Body of pancreas (tissue), 4 donors: ENCODE measurements at regions not wholly inside any gene's neighbourhood (a gene's known extent, or its start where the extent isn't known, plus 50 kb on each side); places are given as distances from the start of the nearest gene placed in this dataset.

Source experiments
- ATAC-seq: fragments of 150-250 bp; one replicate; pipeline ENCODE4 v1.9.1; 2016
- DNase-seq, 4 donors: peaks; one replicate each; pipeline ENCODE4 v3.0.0-alpha.2; 2019
- H3K27ac ChIP-seq, 4 donors: fragments of 200-600 bp; sonication (generic); 1 replicate in 3 of 4; 2 replicates in 1 of 4; pipeline versions ENCODE4 v1.5.1 to v1.6.1; 2016 to 2019; ENCODE audit warnings: mild to moderate bottlenecking in 1 of 4, mixed read lengths in 1 of 4, moderate library complexity in 1 of 4
- H3K27me3 ChIP-seq, 2 donors: fragments of 200-600 bp; sonication (generic); one replicate each; pipeline ENCODE4 v1.6.0; 2016; ENCODE audit warnings: mild to moderate bottlenecking in 1 of 2
- H3K36me3 ChIP-seq, 2 donors: fragments of 200-600 bp; sonication (generic); replicated peaks in 1 of 2; 2 replicates each; pipeline ENCODE4 v1.5.1; 2016; ENCODE audit warnings: low read depth in 2 of 2; ENCODE audit not compliant: insufficient read depth in 1 of 2
- H3K4me1 ChIP-seq: fragments of 200-600 bp; sonication (generic); one replicate; pipeline ENCODE4 v1.6.0; 2016
- H3K4me3 ChIP-seq, 2 donors: fragments of 200-600 bp; sonication (generic); 1 replicate in 1 of 2; 2 replicates in 1 of 2; pipeline ENCODE4 v1.5.1; 2016 to 2019
- H3K9me3 ChIP-seq, 3 donors: fragments of 200-600 bp; sonication (generic); 1 replicate in 2 of 3; 2 replicates in 1 of 3; pipeline ENCODE4 v1.5.1; 2016
- POLR2A ChIP-seq, 3 donors: fragments of 450-650 bp; IDR thresholded peaks; one replicate each; pipeline ENCODE4 v1.6.1; 2016; ENCODE audit warnings: antibody characterized with exemption in 3 of 3, mild to moderate bottlenecking in 2 of 3
- WGBS, 2 donors: methylation state at CpG; one replicate each; pipeline ENCODE4 v1.1.5; 2017; 5-methylcytosine and 5-hydroxymethylcytosine counted together
- intact Hi-C: fragments of 100-400 bp; cut with DNase I; formaldehyde crosslinking; loops from one replicate; pipeline ENCODE4 v1.15.1; 2023
- TF ChIP-seq, protein P1 (sequence below), 7 experiments: fragments of 450-650 bp in 4 of 7; fragments of 200-600 bp in 3 of 7; sonication (generic) in 3 of 7; IDR thresholded peaks; one replicate each; pipeline ENCODE4 v1.5.1; 2016 to 2019; ENCODE audit warnings: antibody characterized with exemption in 7 of 7

DNA sequence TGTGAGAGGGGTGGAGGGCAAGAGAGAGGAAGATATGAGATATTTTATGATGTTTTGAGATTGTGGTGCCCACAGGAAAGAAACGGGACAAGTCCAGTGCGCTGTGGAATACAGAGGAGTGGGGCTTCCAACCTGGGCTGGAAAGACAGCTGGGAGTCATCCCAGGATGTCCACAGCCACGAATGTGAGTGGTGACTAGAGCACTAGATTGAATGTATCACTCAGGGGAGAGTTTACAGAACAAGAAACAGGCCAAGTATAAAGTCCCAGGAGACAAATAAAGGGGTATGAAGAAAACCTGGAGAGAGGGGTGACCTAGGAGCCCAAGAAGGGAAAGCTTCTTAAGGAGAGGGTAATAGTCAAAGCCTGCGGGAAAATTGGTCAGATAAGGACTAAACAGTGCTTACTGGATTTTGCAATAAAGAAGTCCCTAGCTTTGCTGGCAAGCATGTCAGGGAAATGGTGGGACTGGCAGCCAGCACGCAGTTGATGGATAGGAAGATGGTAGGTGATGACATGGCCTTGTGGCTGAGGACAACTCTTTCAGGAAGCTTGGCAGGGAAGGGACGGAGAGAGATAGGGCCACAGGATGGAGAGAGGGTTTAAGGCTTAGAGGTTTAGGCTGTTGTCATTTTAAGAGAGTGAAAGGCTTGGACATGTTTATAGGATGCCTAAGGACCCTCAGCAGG lies 114.5 kb downstream of the AXIN2 start:
- no peaks in the 10 kb centered on the region for H3K36me3 ChIP-seq
- intact Hi-C loops, result no loop called here
- H3K9me3 ChIP-seq, result no peaks in the 10 kb centered on the region
- no peaks in the 10 kb centered on the region for H3K27me3 ChIP-seq
- DNase-seq, result no peak
- no peak overlapping the region for H3K4me3 ChIP-seq
- H3K4me1 ChIP-seq, result no peaks in the 10 kb centered on the region
- TF ChIP-seq POLR2A (IDR thresholded peaks at IDR 0.05), result no peak
- TF ChIP-seq, protein P1, sequence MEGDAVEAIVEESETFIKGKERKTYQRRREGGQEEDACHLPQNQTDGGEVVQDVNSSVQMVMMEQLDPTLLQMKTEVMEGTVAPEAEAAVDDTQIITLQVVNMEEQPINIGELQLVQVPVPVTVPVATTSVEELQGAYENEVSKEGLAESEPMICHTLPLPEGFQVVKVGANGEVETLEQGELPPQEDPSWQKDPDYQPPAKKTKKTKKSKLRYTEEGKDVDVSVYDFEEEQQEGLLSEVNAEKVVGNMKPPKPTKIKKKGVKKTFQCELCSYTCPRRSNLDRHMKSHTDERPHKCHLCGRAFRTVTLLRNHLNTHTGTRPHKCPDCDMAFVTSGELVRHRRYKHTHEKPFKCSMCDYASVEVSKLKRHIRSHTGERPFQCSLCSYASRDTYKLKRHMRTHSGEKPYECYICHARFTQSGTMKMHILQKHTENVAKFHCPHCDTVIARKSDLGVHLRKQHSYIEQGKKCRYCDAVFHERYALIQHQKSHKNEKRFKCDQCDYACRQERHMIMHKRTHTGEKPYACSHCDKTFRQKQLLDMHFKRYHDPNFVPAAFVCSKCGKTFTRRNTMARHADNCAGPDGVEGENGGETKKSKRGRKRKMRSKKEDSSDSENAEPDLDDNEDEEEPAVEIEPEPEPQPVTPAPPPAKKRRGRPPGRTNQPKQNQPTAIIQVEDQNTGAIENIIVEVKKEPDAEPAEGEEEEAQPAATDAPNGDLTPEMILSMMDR (IDR thresholded peaks at IDR 0.05), result no peak
- ATAC-seq, result no peak
- H3K27ac ChIP-seq, result no peak overlapping the region
- 72% methylated on average over 6 of the region's 6 CpGs for WGBS, 2 donors

DNA sequence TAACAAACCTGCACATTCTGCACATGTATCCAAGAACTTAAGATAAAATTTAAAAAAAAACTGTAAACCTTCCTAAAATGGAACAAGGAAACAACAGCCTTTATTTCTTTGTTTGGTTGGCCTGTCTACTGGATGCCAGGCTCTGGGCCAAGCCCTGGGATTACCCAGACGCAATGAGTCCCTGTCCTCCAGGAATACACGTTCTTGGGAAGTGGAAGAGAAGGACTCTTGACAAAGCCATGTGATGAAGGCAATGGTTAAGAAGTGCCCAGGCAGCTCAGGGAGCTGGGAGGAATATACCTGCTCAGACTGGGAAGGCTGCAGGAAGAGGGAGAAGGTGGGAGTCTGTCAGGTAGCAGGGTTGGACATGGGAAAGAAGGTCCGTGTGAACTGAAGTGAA lies 115.4 kb downstream of the AXIN2 start:
- Histone ChIP-seq H3K4me3 (no peak overlapping the region), H3K27ac (no peak overlapping the region), H3K4me1 (no peaks in the 10 kb centered on the region), H3K9me3 (no peaks in the 10 kb centered on the region), H3K36me3 (no peaks in the 10 kb centered on the region), H3K27me3 (no peaks in the 10 kb centered on the region)
- TF ChIP-seq, protein P1 (IDR thresholded peaks at IDR 0.05), result no peak
- TF ChIP-seq POLR2A (IDR thresholded peaks at IDR 0.05), result no peak
- intact Hi-C loops, result no loop called here
- 49 to 65% methylated on average over 3 of the region's 3 CpGs for WGBS, 2 donors
- no peak for DNase-seq
- ATAC-seq, result no peak

DNA sequence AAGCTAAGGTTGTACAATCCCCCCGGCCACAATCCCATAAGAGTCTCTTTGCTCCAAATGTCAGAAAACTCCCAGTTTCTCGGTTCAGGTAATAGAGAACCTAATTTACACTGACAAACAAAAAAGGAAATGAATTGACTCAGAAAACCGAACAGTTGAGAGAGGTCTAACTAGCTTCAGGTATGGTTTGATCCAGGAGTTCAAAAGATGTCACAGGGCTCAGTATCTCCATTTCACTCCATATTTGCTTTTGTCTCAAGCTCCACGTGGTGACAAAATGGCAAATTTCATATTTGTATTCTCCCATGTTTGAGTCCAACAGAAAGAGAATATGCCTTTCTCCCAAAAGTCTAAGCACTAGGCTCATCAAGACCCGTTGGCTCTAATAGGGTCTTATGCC lies 117.4 kb downstream of the AXIN2 start:
- H3K36me3 ChIP-seq, result no peaks in the 10 kb centered on the region
- H3K27me3 ChIP-seq, result no peaks in the 10 kb centered on the region
- H3K9me3 ChIP-seq, result no peaks in the 10 kb centered on the region
- ATAC-seq (no peak), DNase-seq (no peak)
- intact Hi-C loops, result no loop called here
- WGBS, 2 donors, result 70 to 74% methylated on average over 5 of the region's 5 CpGs
- TF ChIP-seq, protein P1 (IDR thresholded peaks at IDR 0.05), result no peak
- TF ChIP-seq POLR2A (IDR thresholded peaks at IDR 0.05), result no peak
- H3K4me1 ChIP-seq, result no peaks in the 10 kb centered on the region
- no peak overlapping the region for H3K4me3 ChIP-seq
- H3K27ac ChIP-seq, result no peak overlapping the region

DNA sequence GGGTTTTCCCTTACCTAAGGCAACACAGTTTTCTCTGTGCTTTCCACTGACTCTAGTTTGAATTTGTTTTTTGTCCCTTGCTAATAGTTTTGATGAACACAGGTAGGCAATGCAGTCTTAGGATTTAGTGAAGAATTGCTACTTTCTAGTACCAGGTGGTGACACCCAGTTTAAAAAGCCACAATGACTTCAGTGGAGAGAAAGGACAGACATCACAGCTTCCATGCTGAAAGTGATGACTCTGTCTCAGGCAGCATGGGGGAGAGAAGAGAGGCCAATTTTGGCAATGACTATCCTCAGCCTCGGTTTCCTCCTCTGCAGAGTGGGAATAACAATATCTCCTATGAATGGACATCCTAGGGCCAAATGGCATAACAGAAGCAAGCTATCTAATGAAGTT lies 118.8 kb downstream of the AXIN2 start:
- Histone ChIP-seq H3K27me3 (no peaks in the 10 kb centered on the region), H3K36me3 (no peaks in the 10 kb centered on the region), H3K27ac (no peak overlapping the region), H3K4me3 (no peak overlapping the region), H3K4me1 (no peaks in the 10 kb centered on the region), H3K9me3 (no peaks in the 10 kb centered on the region)
- DNase-seq (no peak), ATAC-seq (no peak)
- WGBS, 2 donors, result 38 to 50% methylated on average over 1 of the region's 1 CpG
- intact Hi-C loops, result no loop called here
- no peak for TF ChIP-seq POLR2A (IDR thresholded peaks at IDR 0.05)
- TF ChIP-seq, protein P1 (IDR thresholded peaks at IDR 0.05), result no peak

DNA sequence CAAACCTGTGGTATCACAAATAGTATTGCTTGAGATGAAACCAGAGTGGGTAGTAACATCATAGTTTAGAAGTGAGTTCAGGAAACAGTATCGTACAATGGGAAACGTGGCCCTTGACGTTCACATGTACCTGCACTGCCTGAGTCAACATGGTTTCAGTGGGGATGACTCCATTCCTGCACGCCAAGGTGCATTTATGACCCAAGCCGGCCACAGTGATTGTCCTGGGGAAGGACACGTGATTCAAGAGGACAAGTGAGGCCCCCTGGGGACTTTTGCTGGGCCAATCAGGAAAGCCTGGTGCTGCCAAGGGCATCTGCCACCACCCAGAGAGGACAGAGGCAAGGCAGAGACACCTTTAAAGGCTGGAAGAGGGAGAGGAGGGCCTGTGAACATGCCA lies 119.2 kb downstream of the AXIN2 start:
- Histone ChIP-seq H3K9me3 (no peaks in the 10 kb centered on the region), H3K4me1 (no peaks in the 10 kb centered on the region), H3K27me3 (no peaks in the 10 kb centered on the region), H3K4me3 (no peak overlapping the region), H3K27ac (no peak overlapping the region), H3K36me3 (no peaks in the 10 kb centered on the region)
- intact Hi-C loops, result no loop called here
- 66 to 74% methylated on average over 5 to 6 of the region's 6 CpGs for WGBS, 2 donors
- no peak for DNase-seq
- no peak for TF ChIP-seq POLR2A (IDR thresholded peaks at IDR 0.05)
- TF ChIP-seq, protein P1 (IDR thresholded peaks at IDR 0.05), result no peak
- no peak for ATAC-seq
